ENCODE measurements at regions not wholly inside any gene's neighbourhood (a gene's known extent, or its start where the extent isn't known, plus 50 kb on each side); places are given as distances from the start of the nearest gene placed in this dataset.

DNA sequence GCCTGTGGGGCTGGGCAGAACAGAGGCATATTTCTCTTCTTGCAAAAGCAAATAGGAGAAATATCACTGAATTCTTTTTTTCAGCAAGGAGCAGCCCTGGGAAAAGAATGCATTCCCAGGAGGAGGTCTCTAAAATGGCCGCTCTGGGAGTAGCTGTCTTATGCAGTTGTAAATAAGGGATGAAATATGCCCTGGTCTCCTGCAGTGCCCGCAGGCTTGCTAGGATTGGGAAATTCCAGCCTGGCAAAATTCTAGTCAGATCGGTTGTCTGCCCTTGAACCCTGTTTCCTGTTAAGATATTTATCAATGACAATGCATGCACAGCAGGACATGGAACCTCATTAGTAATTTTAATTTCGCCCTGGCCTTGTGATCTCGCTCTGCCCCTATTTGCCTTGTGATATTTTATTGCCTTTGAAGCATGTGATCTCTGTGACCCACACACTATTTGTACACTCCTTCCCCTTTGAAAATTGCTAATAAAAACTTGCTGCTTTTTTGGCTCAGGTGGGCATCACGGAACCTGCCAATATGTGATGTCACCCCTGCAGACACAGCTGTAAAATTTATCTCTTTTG, 1993.2 kb downstream of the PCDH9 start:
- TF ChIP-seq, protein P1, sequence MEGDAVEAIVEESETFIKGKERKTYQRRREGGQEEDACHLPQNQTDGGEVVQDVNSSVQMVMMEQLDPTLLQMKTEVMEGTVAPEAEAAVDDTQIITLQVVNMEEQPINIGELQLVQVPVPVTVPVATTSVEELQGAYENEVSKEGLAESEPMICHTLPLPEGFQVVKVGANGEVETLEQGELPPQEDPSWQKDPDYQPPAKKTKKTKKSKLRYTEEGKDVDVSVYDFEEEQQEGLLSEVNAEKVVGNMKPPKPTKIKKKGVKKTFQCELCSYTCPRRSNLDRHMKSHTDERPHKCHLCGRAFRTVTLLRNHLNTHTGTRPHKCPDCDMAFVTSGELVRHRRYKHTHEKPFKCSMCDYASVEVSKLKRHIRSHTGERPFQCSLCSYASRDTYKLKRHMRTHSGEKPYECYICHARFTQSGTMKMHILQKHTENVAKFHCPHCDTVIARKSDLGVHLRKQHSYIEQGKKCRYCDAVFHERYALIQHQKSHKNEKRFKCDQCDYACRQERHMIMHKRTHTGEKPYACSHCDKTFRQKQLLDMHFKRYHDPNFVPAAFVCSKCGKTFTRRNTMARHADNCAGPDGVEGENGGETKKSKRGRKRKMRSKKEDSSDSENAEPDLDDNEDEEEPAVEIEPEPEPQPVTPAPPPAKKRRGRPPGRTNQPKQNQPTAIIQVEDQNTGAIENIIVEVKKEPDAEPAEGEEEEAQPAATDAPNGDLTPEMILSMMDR (IDR thresholded peaks at IDR 0.05; ENCODE audit: low read depth, low read length) = no peak
- TF ChIP-seq EZH2phosphoT487 (IDR thresholded peaks at IDR 0.05; ENCODE audit: low read depth) = no peak
